ENCODE measurements at regions not wholly inside any gene's neighbourhood (a gene's known extent, or its start where the extent isn't known, plus 50 kb on each side); places are given as distances from the start of the nearest gene placed in this dataset.

DNA sequence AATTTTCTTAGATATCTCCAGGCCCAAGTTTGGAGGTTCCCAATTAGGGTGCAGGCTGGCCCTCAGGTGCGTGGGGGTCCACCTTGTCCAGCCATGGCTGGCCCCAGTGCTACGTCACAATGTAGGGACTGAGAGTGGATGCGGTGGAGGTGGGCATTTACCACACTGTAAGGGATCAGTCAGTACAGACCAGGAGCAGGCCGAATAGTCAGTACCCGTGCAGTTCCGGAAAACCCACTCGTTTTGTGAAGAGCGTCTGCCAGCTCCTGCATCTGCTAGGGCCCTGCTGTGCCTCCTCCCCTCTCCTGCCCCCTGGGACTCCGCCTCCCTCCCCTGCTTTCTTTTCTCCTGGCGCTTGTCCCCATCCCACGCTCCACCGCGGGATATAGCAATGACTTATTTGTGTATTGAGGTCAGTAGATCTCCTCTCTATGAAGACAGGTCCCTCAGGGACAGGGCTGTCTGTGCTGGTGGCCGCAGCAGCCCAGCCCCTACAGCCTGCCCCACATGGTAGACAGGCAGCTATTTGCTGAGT, 50.4 kb upstream of the SEPTIN5 start (continued):
- TF ChIP-seq ZBTB12 (CRISPR knock-in tag; IDR thresholded peaks at IDR 0.05) = no peak
- TF ChIP-seq, protein P1, sequence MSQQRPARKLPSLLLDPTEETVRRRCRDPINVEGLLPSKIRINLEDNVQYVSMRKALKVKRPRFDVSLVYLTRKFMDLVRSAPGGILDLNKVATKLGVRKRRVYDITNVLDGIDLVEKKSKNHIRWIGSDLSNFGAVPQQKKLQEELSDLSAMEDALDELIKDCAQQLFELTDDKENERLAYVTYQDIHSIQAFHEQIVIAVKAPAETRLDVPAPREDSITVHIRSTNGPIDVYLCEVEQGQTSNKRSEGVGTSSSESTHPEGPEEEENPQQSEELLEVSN (IDR thresholded peaks at IDR 0.05; ENCODE audit: borderline replicate concordance in 1 of 2, extremely low read depth in 1 of 2, insufficient read depth in 1 of 2, insufficient read length in 1 of 2, low read depth in 1 of 2, low read length in 1 of 2, poor library complexity in 1 of 2, severe bottlenecking in 1 of 2) = no peak
- no peak for TF ChIP-seq TAF7 (tag; IDR thresholded peaks at IDR 0.05)
- TF ChIP-seq IRF2 (CRISPR knock-in tag; IDR thresholded peaks at IDR 0.05) = peak; percentile 67; the same call in 1 of the 2 replicates
- no peak for TF ChIP-seq SMARCB1 (IDR thresholded peaks at IDR 0.05; ENCODE audit: insufficient read length, low read depth)
- TF ChIP-seq ZHX1 (conservative IDR thresholded peaks at IDR 0.05; ENCODE audit: low read length) = no peak
- TF ChIP-seq KLF6 (CRISPR knock-in tag; IDR thresholded peaks at IDR 0.05; ENCODE audit: borderline replicate concordance) = no peak
- 0 out of 2 replicates have a peak, but pooled peaks have one; percentile 67 for TF ChIP-seq ATF2 (CRISPR knock-in tag; IDR thresholded peaks at IDR 0.05)
- TF ChIP-seq FUS (optimal IDR thresholded peaks at IDR 0.05; ENCODE audit: low read depth, low read length) = no peak
- TF ChIP-seq ZNF511 (CRISPR knock-in tag; IDR thresholded peaks at IDR 0.05) = peak; percentile 45; the same call in 1 of the 2 replicates
- no peak for TF ChIP-seq POLR2G (IDR thresholded peaks at IDR 0.05; ENCODE audit: low read depth, low read length)
- TF ChIP-seq KAT7 (CRISPR knock-in tag; IDR thresholded peaks at IDR 0.05; ENCODE audit: borderline replicate concordance) = no peak
- no peak for TF ChIP-seq ZNF316 (IDR thresholded peaks at IDR 0.05)
- no peak for TF ChIP-seq HDGF (IDR thresholded peaks at IDR 0.05)
- TF ChIP-seq CEBPG (CRISPR knock-in tag; IDR thresholded peaks at IDR 0.05) = peak; percentile 13; the same call in 1 of the 2 replicates
- TF ChIP-seq CEBPG (tag; conservative IDR thresholded peaks at IDR 0.05 in 1 of 2, IDR thresholded peaks at IDR 0.05 in 1 of 2) = no peak
- no peak for TF ChIP-seq SNRNP70 (optimal IDR thresholded peaks at IDR 0.05; ENCODE audit: low read depth, low read length)
- TF ChIP-seq NUFIP1 (IDR thresholded peaks at IDR 0.05; ENCODE audit: partially characterized antibody) = no peak
- TF ChIP-seq SREBF1 (IDR thresholded peaks at IDR 0.05; ENCODE audit: borderline replicate concordance, low read depth, low read length) = 0 out of 2 replicates have a peak, but pooled peaks have one; percentile 28
